Islet precursor cell (in vitro differentiated cells): ENCODE measurements at regions not wholly inside any gene's neighbourhood (a gene's known extent, or its start where the extent isn't known, plus 50 kb on each side); places are given as distances from the start of the nearest gene placed in this dataset.

Experiments used
- DNase-seq: peaks from one replicate; pipeline ENCODE4 v3.0.0-alpha.2; 2018

DNA sequence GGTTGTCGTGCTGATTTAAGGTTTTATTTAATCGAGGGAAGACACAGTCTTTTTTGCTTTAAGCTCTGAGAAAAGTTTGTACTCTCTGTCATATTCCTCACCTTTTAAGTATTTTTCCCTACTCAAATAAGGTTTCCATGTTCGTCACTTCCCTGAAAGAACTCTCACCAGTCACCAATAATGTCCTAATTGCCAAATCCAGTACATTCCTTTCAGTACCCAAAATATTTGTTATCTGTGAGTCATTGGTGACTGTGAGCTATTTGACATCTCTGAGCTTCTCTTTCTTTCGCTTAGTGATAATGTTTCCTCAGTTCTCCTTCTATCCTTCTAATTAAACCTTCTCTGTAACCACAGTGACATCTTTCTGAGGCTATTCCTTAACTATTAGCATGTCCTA, 874.2 kb upstream of the ADGRL2 start:
- no peak for DNase-seq

DNA sequence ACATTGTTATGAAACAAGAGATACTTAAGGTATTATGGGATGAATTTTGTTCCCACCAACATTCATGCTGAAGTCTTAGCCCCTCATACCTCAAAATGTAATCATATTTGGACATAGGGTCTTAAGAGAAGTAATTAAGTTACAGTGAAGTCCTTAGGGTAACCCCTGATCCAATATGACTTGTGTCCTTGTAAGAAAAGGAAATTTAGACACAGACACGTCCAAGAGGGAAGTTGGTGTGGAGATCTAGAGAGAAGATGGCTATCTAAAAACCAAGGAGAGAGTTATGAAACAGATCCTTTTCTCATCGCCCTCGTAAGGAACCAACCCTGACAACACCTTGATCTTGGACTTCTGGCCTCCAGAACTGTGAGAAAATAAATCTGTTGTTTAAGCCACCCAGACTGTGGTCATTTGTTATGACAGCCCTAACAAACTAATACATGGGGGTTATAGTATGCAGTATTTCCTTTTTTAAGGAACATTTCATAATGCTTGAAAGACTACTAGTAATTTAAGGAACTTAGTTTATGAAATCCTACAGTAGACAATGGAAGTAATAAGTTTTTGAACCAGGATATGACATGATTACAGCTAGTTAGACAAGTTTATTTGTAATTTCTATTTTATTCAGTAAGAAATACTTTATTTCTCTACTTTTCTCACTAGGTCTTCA, 875.5 kb upstream of the ADGRL2 start:
- no peak for DNase-seq

DNA sequence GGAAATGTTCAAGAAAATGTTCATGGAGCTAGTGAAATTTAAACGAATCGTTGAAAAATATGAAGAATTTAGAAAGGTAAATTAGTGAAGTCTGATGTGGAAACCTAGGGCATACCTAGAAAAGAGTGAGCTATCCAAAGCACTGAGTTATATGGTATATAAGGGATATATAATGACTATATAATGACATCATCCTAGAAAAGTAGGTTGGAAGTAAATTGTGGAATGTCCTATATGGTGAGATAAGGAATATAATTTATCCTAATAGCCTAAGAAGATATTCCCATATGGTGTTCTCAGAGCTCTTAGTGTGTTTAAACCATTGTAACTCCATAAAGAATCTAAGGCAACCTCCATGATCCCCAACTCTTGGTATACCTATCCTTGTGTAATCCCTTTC, 876.4 kb upstream of the ADGRL2 start:
- no peak for DNase-seq

DNA sequence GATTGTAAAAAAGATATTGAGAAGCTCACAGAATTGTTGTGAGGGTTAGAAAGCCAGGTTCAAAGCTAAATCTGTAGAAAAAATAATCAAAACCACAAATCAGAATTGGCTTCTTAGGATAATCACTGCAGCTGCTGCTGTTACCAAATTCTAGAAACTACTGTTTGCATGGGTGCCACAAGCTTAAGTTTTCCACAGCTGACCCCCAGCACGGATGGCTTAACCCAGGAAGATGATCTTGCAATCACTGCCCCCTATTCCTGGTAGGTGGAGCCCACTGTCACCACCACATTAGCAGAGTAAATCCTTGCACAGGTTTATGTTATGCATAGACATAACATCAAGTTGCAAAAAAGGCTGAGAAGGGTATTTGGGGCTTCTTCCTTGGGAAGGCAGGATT, 877.8 kb upstream of the ADGRL2 start:
- DNase-seq, result no peak

DNA sequence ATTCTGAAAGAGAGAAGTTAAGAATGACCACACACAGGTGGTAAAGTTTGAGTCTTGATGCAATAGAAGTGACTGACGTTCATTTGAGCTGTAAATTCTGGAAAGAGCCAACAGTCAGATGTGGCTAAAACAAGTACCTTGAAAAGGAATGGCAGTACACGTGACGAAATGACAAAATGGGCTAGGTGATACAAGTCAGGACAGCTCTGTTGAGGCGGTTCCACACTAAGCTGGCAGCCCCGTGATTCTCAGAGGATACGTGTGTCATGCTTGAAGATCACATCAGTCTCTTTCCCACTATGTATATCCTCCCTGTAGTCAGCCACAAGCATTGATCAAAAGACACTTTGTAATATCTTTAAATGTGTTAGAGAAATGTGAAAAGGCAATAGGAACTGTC, 881.3 kb upstream of the ADGRL2 start:
- DNase-seq, result no peak

DNA sequence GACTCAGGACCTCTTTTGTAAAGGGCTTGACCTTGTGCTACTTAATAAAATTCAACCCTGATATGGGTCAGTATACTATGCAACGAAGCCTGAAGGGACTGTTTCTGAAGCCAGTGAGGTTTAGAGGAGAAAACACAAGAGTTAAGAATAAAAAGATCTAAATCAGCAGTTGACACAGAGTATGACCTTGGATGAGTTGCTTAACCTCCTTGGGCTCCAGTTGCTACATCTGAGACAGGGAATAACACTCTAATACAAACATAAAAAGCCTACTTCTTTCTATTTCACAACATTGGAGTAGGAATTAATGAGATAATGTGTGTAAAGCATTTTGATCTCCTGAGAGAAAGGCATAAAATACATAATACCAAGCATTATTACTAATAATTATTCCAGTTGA, 882.4 kb upstream of the ADGRL2 start:
- DNase-seq, result no peak

DNA sequence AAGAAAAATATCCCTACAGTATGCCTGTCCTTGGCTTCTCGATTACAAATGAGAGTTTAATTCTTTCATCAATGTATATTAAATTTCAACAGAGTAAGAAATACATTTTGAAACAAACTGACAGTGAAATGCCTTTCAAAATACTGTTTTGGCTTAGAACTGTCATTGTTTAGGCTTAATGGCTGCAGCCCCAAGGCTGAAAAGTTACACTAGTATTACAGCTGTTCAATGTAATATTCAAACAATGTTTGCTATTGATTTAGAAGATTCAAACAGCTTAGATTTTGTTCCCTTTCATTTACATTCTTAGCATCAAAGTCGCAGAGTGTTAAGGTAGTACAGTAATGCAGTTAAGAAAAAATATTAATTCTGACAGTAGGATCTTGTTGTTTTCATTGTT, 882.9 kb upstream of the ADGRL2 start:
- no peak for DNase-seq

DNA sequence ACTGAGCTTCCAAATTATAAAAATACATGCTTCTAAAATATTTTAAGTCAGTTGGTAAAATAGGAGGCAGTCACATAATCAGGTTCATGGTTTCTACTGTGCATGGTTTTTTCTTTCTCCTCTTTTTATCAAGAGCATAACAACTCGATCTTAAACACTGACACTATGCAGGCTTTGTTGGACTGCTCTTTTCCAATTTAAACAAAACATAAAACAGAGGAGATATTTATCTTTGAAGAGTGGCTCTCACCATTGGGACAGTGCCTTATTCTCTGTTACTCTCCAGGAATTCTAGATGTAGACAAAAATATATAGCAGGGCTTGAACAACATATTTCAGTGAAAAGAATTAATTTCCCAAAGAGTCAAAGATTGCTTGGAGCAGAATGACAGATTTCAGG, 883.5 kb upstream of the ADGRL2 start:
- no peak for DNase-seq

DNA sequence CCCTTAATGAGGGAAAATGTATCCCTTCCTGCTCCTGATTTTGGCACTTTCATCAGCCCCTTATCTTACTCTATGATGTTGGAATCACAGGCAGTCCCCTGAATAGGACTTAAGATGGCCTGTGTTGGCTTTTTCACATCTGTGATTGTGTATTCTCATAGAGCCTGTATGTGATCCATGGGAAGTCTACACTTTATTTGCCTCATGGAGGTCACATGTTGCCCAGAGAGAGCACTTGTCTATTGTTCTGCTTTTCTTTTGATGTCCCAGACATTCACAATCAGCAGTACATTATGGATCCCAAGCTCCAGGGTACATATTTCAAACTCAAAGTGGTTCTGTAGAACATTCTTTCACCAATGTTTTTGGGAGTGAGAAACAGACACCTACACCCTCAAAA, 885.2 kb upstream of the ADGRL2 start:
- no peak for DNase-seq

DNA sequence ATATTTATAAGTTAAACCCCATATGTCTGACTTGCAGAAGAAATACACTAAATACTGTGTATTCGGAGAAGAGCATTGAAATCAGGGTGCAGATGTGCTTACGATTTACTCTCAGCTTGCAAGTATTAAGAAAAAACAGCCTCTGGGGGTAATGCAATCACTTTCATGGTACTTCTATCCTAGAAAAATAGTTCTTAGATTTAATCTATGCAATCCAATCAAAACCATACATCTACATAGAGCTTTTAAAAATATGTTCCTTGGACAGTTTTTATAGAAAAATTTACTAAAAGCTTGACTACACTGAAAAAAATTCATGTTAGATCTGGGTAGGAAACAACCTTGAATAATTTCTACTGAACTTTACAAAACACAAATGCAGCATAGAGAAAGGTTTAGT, 890.3 kb upstream of the ADGRL2 start:
- no peak for DNase-seq

DNA sequence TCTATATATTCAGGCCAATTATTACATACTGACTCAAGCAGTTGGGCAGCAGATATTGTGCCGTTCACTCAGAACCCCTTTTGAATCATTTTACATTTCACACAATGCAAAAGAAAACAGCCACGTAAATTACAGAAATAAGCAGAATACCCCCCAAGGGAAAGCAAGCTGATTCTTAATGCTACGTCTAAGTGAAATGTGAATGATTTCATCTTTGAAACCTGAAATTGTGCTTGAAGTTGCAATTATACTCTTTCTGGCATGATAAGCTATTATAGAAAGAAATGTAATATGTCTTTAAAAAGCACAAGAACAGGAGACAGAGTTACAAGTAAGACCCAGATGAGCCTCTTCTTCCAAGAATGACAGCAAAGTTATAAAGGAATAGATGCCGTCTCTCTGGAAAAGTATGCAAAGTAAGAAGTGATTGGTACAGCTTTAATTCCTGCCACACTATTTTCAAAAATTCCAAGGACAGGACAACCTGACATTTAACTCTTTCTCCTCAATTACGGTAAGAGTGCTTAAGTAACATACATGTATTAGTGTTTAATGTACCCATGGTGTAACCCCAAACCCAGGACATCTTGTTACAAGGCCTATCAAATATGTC, 891.5 kb upstream of the ADGRL2 start:
- DNase-seq, result no peak

DNA sequence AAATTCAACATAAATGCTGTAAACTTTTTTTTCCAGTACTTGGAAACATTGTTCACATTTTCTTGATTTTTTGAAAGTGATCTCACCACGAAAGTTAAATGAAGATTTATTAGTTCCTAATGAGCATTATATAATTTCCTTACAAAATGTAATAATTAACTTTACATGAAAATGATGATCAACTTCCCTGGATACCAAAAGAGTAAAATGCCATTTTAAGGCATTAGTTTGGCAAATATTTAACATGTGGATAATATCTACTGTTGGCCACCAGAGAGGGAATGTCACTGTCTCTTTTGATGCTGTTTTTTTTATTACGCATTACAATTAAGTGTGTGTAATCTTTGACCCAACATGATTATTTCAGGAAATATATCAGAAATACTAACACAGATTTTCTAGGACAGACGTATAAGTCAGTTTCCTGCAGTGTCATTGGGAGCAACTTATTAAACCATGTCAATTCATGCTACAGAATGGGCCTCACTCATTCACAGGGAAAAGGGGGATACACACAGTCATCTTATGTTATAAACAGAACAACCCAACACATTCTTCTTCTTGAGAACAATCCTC, 903.9 kb upstream of the ADGRL2 start:
- no peak for DNase-seq

DNA sequence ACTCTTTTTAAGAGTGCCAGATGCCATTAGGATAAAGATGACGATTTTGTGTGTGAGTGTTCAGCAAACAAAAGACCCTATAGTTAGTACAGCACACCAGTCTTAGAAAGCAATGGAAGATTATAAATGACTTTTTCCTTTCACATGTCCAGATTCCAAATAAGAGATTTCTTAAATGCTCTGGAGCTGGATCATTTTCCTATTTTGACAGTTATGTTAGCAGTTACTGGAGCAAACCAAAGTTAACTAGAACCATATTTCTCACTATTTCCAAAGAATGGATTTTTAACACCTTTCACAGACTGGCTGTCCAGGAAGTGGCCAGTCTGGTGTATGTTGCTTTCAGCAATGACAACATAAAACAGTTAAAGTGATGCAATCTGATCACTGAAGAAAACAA, 905.8 kb upstream of the ADGRL2 start:
- DNase-seq, result no peak

DNA sequence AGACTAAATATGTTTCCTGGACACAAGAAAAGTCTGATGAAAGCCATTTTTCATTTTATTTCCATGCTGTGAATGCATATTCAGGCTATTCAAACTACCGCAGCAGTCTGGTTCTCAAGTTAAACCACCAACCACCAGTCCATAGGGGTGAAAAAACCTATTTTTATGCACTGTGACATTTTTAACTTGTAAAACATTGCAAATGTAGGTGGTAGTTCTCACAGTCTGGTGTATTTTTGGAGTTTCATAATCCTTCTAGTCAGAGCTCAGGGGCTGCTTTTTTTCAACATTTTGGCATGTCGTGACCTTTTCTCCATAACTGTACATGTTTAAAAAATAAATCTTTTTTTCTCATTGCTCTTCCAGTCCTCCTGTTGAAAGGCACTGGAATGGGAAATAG, 907.6 kb upstream of the ADGRL2 start:
- no peak for DNase-seq

DNA sequence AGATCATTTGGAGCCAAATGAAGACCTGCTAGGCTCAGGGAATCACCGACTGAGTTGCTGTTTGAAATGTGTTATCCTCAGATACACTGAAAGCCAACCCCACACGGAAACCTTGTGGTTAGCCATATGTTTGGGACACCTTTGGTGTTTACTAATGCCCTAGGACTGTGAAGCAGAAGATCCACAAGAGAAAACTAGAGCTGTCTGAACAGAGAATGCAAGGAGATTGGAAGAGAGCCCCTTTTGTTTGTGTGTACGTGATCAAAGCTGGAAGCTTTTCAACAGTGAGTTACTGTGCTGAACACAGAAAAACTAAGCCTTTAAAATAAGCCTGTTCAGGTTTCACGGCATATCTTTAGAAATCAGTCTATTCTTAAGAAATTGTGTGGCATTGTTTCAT, 908.2 kb upstream of the ADGRL2 start:
- DNase-seq, result no peak

DNA sequence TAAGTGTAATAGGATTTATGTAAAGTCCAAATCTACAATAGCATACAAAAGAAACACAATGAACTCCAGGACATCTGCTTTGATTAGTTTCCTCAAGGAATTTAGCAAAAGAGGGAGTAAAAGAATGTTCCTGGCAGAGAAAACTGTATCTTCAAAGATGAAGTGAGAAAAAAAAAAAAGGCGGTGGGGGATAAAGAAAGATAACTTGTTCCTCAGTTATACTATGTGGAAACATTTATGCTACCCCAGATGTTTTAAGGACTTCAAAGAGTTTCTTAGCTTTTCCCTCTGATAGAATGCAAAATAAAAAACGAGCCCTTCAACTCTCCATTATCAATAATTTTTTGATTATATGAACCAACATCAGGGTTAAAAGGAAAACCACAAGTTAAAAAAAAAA, 908.9 kb upstream of the ADGRL2 start:
- DNase-seq, result no peak

DNA sequence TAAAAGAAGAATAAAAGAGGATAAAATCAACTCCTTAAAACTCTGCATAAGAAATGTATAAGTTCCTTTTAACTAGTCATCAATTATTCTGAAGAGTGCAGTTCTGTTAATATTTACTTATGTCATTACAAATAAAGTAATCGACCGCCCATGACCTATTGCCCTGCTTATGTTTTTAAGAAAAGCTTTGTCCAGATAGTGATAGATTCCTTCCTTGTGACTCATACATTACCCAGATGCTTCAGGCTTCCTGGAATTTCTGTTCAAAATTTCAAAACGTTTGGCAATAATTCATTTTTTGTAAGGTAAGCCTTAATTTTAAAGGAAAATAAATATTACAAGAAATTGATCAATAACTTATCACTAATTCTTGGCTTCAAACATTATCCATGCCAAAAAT, 918.2 kb upstream of the ADGRL2 start:
- DNase-seq, result no peak

DNA sequence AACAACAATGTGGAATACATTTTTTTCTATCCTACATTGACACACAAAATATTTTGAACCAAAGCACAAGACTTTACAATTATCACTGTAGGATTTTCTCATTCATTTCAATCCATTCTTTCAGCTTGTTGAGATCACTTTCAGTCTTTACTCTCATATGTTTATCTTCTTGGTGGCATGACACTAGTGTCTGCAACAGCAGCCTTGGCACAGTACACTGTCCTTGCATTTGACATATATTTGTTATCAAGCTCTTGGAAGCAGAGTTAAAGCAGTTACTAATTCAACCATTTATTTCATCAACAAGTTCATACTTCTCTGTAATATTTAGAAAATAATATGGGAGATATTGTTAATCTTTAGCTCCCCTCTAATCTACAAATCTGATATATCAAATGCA, 922.4 kb upstream of the ADGRL2 start:
- no peak for DNase-seq

DNA sequence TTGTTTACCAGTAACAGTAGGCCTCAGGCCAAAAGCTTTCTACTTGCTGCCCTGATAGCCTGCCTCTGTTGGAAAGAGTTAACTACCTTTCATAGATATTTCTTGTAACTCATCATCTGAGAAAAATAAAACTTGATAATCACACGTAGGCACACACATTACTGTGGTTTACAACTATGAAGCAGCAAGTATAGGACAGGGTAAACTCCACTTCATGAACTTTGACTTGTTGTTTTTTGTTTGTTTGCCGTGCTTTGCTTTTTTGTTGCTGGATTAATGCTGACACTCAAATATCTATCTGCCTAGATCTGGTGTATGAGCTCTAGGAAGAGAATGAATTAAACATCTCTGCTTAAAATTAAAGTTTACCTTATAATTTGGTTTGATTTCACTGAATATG, 924.7 kb upstream of the ADGRL2 start:
- no peak for DNase-seq

DNA sequence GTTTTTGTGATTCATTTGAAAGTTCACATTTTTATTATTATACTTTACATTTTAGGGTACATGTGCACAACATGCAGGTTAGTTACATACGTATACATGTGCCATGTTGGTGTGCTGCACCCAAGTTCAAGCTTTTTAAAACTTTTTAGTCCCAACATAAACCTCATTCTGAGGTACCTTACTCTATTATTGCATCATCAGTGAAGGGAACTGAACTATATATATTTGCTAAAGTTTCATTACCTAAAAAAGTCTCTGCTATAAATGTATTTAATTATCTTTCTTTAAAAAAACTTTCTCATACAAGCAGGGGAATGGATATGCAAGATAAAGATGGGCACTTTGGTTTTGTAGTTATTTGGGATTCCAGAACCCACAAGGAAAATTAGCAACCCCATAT, 931.4 kb upstream of the ADGRL2 start:
- no peak for DNase-seq

DNA sequence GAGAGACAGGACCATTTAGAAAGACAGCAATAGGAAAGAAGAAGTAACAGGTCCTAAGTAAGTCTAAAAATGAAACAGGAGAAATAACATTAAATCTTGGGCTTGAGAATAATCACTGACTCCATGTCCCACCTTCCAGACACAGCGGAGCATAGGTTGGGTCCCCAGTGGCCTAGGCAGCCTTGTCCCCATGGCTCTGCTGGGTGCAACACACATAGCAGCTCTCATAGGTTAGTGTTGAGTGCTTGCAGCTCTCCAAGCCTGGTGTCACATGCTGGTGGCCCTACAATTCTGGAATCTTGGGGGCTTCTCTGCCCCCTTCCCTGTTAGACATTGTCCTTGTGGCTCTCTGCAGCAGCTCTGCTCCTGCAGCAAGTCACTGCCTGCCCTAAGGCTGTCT, 952.8 kb upstream of the ADGRL2 start:
- no peak for DNase-seq

DNA sequence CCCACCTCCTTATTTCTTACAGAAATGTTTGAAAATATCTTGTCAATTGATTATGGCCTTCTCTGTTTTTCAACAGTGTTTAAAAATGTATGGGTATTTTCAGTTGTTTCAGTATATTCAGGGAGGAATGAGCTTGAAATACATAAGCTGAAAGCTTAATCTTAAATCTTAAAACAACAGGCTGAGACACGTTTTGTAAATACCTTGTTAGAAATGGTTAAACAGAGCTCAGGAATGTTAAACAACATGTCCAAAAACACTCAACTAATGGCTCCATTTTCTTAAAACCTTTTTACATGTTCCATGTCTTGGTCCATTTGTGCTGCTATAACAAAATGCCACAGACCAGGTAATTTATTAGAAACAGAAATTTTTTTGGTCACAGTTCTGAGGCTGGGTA, 953.8 kb upstream of the ADGRL2 start:
- no peak for DNase-seq

DNA sequence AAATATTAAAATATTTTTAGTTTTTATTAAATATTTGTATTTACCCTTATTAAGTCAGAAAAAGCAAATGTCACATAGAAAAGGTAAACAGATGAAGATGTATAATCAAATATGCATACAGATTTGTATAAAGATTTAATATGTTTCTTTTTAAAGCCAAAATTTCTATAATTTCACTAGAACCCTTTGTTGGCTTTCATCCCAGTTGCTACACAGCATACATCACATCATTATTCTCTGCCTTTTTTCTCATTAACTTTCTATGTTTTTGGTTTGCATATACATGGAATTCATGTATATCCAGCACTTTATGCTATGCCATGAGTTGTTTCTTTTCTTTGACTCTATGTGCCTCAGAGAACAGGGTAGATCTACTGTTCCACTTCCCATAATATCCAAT, 957.9 kb upstream of the ADGRL2 start:
- no peak for DNase-seq

DNA sequence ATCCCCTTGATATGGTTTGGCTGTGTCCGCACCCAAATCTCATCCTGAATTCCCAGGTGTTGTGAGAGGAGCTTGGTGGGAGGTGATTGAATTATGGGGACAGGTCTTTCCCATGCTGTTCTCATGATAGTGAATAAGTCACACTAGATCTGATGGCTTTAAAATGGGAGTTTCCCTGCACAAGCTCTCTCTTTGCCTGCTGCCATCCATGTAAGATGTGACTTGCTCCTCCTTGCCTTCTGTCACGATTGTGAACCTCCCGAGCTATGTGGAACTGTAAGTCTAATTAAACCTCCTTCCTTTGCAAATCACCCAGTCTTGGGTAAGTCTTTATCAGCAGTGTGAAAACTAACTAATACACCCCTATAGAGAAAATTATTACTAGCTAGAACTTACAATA, 959.5 kb upstream of the ADGRL2 start:
- no peak for DNase-seq

DNA sequence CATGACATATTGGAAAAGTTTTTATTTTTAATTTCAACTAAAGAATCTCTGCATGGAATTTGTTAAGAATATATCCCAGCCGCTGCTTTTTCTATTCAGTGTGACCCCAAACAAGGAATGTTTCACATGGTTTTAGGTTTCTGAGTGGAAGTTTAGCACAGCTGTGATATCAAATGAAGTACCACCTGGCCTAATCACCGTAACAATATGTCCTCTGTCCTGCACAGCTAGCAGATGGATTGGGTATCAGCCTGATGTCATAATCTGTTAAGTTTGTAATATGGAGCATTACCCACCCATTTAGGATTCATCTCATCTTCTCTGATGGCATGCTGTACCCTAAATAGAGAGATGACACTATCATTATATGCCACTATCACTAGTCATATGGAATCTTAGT, 963.7 kb upstream of the ADGRL2 start:
- DNase-seq, result no peak
